NCI-H187 (cell line): ENCODE measurements at regions not wholly inside any gene's neighbourhood (a gene's known extent, or its start where the extent isn't known, plus 50 kb on each side); places are given as distances from the start of the nearest gene placed in this dataset.
"Not testable (repeated sequence)": the region's sequence is repeated elsewhere in the genome, so short reads cannot be mapped to it uniquely, and the experiment has no call there.

Experiments
- DNase-seq, 2 experiments: peaks; one replicate each; lab custom pipeline; 2025; lab: John Stamatoyannopoulos, UW

- DNase-seq: no peak
Observed at GRCh38 chr11:22065472-22065871, 127.4 kb upstream of the ANO5 start.

- DNase-seq: no peak
Observed at GRCh38 chr11:22069844-22070243, 123.0 kb upstream of the ANO5 start.

- DNase-seq: no peak
Observed at GRCh38 chr11:22076271-22076930, 116.5 kb upstream of the ANO5 start.

- DNase-seq: no peak
Observed at GRCh38 chr11:22078063-22078462, 114.8 kb upstream of the ANO5 start.

GRCh38 chr11:22079133-22079872 lies 113.6 kb upstream of the ANO5 start:
- no peak for DNase-seq

GRCh38 chr11:22082178-22082577 lies 110.7 kb upstream of the ANO5 start:
- no peak for DNase-seq

- DNase-seq: no peak
Observed at GRCh38 chr11:22082788-22083187, 110.1 kb upstream of the ANO5 start.

DNA sequence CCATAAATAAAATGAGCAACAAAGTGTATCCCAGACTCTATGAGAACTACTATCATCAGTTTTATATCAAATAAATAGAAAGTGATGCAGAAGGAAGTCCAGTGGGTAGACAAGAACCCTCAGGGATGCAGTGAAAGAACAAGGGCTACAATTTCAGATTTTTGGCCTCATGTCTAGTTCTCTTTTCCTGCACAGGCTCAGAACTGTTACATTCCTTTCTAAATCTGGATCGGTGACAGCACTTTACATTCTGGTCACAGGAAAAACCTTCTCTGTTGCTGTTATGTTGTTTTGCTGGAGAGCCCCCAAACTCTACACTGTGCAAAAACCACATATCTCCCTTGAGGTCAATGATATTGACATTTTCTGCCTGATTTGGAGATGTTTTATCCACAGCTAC lies 108.8 kb upstream of the ANO5 start:
- no peak for DNase-seq

GRCh38 chr11:22084564-22084963 lies 108.3 kb upstream of the ANO5 start:
- DNase-seq: no peak

GRCh38 chr11:22089609-22090008 lies 103.3 kb upstream of the ANO5 start:
- no peak for DNase-seq

- no peak for DNase-seq
Observed at GRCh38 chr11:22106566-22106965, 86.3 kb upstream of the ANO5 start.

- DNase-seq: no peak
Observed at GRCh38 chr11:22115470-22116029, 77.3 kb upstream of the ANO5 start.

GRCh38 chr11:22127981-22128380 lies 64.9 kb upstream of the ANO5 start:
- DNase-seq: not testable (repeated sequence)

DNA sequence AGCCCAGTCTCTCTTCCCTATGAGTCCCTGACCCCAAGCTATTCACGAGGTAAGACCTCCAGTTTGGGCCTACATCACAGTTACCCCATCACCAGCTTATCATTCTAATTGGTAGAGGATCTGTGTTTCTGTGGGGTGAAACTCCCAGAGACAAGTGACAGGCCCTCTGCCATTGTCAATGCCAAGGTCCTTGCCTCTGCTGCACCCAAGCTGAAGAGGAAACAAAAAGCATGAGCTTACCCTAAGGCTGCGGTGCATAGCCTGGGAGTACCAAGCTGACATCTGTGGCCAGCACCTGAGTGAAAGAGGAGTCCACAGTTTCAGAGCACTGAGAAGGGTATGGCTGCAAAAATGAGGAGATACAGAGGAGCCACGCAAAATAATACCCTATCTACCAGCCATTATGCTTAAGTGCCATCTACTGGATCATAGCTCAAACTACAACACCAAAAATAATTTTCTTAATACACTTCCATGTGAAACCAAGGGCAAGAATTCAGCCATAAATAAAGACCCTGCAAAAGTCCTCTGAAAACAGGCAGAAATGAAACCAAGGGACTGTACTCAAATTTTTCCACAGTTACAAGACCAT lies 62.3 kb upstream of the ANO5 start:
- DNase-seq: peak in 1 of 2 experiments; percentile 31

GRCh38 chr11:22133776-22134175 lies 59.1 kb upstream of the ANO5 start:
- no peak for DNase-seq

- no peak for DNase-seq
Observed at GRCh38 chr11:22138264-22138663, 54.6 kb upstream of the ANO5 start.
